Stimulated activated CD4-positive, alpha-beta T cell treated with anti-CD3 and anti-CD28 coated beads, TNF-alpha, amount 100 ng/mL, for 4 hours (primary cell): ENCODE measurements at regions not wholly inside any gene's neighbourhood (a gene's known extent, or its start where the extent isn't known, plus 50 kb on each side); places are given as distances from the start of the nearest gene placed in this dataset.
"Not testable (repeated sequence)": the region's sequence is repeated elsewhere in the genome, so short reads cannot be mapped to it uniquely, and the experiment has no call there.

Experiments used
- DNase-seq, 3 experiments: peaks; one replicate each; pipeline ENCODE4 v3.0.0-alpha.2; 2020; ENCODE audit warnings: low read depth in 3 of 3

DNA sequence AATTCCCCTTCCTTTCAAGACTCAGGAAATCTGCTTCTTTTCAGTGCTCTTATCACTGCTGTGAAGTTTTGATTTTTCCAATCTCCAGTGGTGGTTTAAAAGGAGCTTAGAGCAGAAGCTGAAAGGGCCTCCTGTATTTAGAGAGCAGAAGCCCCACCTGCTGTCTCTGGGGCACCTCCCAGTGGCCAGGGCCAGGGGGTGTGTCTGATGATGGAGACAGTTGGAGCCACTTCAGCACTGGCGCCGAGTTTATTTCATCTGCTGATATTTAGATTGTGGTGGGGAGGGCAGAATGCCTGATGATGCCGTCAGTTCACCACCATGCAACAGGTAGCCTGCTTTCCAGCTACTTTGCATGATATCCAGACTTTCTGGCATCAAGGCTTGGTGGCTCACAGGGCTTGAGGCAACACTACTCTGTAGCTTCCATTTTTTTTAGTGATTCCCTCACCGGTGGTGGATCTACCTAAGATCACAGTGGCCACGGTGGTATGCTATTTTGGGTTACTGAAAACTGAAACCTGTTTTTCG is 371.9 kb downstream of the KCNRG start:
- DNase-seq, result peak in 1 of 3 experiments; percentile 3

DNA sequence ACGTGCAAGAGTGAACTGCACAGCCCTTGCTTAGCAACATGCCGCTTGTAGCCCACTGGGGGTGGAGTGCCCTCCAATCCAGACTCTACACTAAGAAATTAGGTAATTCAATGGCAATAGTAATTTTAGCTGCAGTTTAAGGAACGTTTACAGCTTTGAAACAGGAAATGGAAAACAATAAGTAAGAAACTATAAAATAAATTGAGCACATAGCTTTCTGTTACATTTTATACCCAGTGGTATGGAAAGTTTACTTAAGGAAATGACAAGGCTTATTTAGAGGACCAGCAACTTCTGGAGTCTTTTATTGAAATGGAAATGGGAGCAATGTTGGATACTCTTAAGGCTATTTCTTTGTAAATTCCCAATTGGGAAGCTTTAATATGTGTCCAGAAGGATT is 373.2 kb downstream of the KCNRG start:
- no peak for DNase-seq

DNA sequence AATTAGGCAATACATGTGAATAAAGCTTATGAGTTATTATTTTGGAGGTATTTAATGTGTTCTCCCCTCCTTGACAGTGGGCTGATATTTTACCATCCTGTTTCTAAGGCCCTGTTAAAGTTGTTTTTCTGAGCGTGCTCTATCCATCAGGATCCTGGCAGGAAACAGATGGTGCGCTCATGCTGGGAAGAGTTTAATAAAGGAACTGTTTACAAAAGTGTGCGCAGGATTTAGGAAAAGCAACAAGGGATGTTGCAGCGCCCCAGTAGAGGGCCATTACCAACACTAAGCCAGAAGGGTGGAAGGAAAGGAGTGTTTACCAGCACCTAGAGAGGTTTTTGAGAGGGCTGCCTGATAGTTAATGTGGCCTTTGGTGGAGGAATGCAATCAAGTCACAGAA is 374.5 kb downstream of the KCNRG start:
- DNase-seq, result no peak

DNA sequence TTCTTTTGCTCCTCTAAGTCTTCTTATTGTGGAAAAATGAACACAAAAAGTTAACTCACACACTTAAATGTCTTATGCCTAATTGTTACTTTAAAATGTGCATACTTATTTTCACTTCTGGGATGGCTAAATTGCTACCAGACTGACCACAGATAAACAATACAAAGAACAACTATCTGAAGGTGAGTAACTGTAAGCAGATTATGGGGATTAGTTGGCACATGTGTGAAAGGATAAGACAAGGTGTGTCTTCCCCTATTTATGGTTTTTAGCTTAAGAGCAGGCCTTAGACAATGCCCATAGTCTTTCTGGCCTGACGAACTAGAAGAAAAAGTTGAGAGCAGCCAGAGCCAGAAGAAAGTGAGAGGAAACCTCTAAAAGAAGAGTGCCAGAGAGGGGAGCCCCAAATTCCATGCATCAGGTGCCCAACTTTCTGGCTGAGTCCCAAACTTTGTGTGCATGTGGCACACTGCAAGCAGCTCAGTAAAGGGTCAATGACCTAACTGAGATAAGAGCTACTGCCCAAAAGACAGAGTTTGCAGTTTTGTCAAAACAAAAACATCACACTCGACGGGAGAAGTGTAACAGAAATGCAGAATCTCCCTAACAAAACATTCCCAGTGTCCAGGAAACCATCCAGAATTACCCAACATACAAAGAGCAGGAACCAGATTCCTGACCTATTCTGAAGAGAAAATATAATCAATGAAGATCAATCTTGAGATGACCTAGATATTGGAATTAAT is 375.4 kb downstream of the KCNRG start:
- DNase-seq, result no peak

DNA sequence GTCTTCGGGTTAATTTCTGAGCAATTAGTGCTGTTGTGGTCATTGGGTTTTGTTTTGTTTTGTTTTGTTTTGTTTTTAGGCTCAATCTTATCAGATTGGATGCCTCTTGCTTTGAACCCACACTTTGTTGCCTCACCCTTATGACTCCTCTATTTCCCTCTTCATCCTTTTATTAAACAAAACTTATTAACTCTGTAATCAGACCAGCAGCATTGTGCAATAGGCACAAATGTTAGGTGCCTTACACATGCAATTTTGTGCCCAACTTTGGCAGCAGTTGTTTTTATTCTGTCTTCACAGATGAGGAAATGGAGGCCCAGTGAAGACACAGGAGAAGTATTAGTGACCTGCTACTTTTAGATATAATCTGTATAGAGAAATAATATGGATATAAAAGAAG is 377.7 kb downstream of the KCNRG start:
- no peak for DNase-seq

DNA sequence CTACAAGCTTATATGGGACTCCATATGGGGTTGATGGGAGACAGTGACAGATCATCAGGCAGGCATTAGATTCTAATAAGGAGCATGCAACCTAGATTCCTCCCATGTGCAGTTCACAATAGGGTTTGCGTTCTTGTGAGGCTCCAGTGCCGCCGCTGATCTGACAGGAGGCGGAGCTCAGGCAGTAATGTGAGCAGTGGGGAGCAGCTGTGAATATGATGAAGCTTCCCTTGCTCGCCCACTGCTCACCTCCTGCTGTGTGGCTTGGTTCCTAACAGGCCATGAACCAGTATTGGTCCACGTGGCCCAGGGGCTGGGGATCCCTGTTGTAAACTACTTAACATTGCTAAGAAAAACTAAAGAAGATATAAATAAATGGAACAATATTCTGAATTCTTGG is 378.4 kb downstream of the KCNRG start:
- DNase-seq, result no peak

- DNase-seq, result no peak
Measured at GRCh38 chr13:50396001-50396400, 380.8 kb downstream of the KCNRG start.

DNA sequence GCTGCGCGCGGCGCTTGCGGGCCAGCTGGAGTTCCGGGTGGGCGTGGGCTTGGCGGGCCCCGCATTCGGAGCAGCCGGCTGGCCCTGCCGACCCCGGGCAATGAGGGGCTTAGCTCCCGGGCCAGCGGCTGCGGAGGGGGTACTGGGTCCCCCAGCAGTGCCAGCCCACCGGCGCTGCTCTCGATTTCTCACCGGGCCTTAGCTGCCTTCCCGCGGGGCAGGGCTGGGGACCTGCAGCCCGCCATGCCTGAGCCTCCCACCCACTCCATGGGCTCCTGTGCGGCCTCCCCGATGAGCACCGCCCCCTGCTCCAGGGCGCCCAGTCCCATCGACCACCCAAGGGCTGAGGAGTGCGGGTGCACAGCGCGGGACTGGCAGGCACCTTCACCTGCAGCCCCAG is 381.4 kb downstream of the KCNRG start:
- not testable (repeated sequence) for DNase-seq

DNA sequence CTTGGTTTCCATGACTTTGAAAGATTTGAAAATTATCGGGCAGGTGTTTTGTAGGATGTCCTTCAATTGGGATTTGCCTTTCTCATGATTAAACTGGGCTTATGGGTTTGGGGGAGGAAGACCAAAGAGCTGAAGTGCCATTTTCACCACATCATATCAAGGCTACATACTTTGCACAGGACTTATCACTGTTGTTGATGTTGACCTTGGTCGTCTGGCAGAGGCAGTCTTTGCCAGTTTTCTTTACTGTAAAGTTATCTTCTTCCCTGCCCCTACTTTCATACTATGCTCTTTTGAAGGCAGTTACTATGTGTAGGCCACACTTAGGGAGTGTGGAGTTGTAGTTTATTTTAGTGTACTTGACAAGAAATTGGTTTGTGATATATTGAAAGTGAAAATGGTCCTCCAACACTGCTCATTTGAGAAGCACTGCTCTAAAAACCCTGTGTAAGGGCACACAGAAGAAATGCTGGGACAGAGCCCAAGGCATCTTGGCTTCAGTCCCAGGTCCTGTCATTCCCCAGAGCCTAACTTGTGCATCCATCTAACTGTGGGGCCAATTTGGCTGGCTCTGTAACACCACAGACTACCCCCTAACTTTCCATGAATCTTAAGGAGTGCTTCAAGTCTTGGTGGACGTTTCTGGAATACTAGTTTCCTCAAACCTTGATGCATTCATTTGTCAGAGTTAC is 384.9 kb downstream of the KCNRG start:
- DNase-seq, result no peak

DNA sequence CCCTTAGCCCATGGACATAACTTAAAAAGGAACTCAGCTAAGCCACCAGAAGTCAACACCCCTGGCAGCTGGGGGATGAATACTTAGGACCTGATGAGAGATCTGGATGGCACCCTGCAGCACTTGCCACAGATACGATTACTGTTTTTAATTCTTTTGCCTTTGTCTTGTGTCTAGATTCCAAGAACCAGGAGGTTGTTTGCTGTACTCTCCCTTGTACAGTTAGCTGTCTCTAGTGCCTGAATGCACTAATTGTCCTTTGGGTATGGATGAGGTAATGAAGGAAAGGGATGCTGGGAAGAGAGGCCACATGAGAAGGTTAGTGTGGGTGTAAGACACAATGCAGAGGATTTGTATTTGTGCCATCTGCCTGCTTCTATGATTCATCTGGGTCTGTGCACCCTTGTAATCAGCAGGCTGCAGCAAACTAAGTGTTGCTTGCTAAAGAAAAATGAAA is 385.8 kb downstream of the KCNRG start:
- DNase-seq, result no peak

DNA sequence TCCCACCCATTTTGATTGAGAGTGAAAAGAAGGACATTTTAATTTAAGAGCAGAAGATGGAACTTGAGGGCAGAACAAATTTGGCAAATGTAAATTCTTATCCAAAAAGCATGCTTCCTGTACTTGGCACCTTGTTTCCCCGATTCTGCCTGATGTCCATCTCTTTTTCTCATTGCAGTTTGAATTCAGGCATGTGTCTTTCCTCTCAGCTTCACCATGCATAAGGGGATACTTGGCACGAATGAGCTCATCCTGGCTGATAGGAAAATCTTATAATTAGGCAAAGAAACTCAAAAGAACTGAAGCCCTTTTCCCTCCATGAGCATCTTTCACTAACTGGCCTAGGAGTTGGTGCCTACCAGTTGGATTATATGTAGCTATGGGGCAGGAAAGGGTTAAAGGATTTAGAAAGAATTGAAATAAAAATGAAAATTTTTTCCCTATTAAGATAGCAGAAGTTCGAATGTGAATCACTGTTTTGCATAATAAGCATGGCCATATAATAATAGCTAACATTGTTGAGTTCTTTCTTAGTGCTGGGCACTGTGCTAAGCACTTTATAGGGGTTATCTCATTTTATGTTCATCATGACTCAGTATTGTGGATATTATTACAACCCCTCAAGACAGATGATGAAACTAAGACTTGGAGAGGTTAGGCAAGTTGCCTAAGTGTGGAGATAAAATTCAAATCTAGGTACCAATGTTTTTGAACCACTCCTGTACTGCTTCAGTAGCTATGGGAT is 386.6 kb downstream of the KCNRG start:
- no peak for DNase-seq

- no peak for DNase-seq
Measured at GRCh38 chr13:50403311-50403710, 388.1 kb downstream of the KCNRG start.

DNA sequence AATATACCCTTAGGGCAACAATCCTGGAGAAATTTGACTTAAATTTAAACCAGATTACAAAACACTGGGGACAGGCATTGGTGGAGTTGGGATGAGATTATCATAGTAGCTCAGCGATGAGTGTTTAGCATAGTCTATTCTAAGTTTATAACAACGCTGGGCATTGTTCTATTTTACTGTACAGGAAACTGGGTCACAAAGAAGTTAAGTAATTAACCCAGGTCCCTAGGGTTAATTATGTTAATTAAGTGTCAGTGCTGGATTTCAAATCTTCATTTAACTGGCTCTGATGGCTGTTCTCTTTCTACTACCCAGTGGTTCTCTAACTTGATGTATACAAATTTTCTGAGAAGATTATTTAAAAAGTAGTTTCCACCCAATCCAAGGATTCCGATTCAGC is 388.9 kb downstream of the KCNRG start:
- DNase-seq, result no peak

DNA sequence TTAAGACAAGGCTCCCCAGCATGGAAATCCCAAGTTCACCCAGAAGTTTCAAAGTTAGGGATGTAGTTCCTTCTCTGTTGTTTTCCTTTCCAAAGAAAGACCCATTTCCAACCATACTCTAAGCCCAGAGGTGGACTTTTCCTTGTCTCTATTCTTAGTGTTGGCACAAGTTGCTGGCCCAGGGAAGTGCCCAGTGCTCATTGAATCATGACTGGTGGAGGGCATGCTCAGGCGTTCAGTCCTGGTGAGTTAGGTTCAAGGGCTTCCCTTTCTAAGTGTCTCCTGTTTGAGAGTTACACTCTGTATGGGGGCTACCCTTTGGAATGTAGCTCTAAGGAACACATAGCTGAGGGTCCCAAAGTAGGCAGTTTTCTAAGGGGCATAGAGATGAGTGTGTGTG is 389.5 kb downstream of the KCNRG start:
- DNase-seq, result no peak

DNA sequence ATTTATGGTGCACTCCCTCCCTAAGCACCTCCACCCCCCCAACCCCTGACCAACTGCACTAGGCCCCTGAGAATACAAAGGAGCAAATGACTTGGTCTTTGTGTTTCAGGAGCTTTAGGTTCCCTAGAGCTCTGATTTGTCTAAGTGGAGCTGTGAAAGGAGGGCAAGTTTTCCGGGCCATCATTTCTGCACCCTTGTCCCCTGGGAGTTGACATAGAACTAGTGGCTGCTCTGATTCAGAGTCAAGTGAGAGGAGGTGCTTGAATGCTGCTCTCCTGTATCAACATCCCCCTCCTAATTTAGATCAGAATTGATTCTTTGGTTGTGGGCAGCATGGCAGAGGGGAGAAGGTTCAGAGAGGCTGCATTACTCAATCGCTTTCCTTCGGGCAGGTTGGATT is 391.6 kb downstream of the KCNRG start:
- no peak for DNase-seq

DNA sequence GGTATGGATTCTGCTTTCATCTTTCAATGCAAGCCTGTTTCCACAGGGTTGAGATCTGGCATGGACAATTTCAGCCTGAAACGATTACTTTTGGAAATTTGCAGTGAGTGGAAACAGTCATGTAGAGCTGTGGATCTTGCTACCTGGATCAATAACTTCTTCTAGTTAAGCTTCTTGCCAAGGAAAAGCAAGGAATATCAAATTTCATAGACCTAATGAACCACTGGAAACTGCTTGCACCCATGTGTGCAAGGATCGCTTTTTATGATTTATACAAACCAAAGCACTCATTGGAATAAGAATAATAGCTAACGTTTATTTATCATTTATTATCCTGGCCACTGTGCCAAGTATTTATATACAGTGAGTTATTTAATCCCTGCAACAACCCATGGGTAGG is 392.8 kb downstream of the KCNRG start:
- DNase-seq, result no peak

- no peak for DNase-seq
Measured at GRCh38 chr13:50409220-50409619, 394.0 kb downstream of the KCNRG start.

- DNase-seq, result no peak
Measured at GRCh38 chr13:50410921-50411746, 395.9 kb downstream of the KCNRG start.

GRCh38 chr13:50412046-50412617 is 396.9 kb downstream of the KCNRG start:
- DNase-seq, result no peak

- DNase-seq, result no peak
Measured at GRCh38 chr13:50414640-50415039, 399.4 kb downstream of the KCNRG start.

DNA sequence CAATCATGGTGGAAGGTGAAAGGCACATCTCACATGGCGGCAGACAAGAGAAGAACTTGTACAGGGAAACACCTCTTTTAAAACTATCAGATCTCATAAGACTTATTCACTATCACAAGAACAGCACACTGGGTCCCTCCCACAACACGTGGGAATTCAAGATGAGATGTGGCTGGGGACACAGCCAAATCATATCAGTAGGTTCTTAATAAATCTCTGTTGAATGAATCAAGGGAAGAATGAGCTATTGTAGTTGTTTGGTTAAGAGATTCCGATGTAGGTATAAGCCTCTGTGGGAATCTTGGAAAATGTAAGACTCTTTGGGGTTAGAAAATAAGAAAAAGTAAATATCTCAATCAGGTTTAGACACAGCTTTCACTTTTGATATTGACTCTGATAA is 400.2 kb downstream of the KCNRG start:
- DNase-seq, result no peak
